ENCODE measurements at regions not wholly inside any gene's neighbourhood (a gene's known extent, or its start where the extent isn't known, plus 50 kb on each side); places are given as distances from the start of the nearest gene placed in this dataset.

GRCh38 chr3:146746190-146746589, 141.0 kb upstream of the PLSCR5 start (continued):
- TF ChIP-seq SIX5 (IDR thresholded peaks at IDR 0.05; ENCODE audit: low read depth, low read length, severe bottlenecking) (no peak), IRF3 (IDR thresholded peaks at IDR 0.05) (no peak), E2F4 (IDR thresholded peaks at IDR 0.05; ENCODE audit: low read depth, low read length) (no peak), SP1 (IDR thresholded peaks at IDR 0.05; ENCODE audit: low read depth, low read length) (no peak), SMAD1 (IDR thresholded peaks at IDR 0.05; ENCODE audit: low read depth, partially characterized antibody) (no peak), ZNF622 (IDR thresholded peaks at IDR 0.05) (no peak), CREM (IDR thresholded peaks at IDR 0.05; ENCODE audit: low read depth) (no peak), PAX5 (IDR thresholded peaks at IDR 0.05; ENCODE audit: borderline replicate concordance, low read depth, low read length) (no peak), KDM1A (IDR thresholded peaks at IDR 0.05; ENCODE audit: borderline replicate concordance) (no peak), KLF5 (IDR thresholded peaks at IDR 0.05; ENCODE audit: partially characterized antibody) (no peak)
- TF ChIP-seq, protein P1, sequence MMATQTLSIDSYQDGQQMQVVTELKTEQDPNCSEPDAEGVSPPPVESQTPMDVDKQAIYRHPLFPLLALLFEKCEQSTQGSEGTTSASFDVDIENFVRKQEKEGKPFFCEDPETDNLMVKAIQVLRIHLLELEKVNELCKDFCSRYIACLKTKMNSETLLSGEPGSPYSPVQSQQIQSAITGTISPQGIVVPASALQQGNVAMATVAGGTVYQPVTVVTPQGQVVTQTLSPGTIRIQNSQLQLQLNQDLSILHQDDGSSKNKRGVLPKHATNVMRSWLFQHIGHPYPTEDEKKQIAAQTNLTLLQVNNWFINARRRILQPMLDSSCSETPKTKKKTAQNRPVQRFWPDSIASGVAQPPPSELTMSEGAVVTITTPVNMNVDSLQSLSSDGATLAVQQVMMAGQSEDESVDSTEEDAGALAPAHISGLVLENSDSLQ (IDR thresholded peaks at IDR 0.05), result no peak

DNA sequence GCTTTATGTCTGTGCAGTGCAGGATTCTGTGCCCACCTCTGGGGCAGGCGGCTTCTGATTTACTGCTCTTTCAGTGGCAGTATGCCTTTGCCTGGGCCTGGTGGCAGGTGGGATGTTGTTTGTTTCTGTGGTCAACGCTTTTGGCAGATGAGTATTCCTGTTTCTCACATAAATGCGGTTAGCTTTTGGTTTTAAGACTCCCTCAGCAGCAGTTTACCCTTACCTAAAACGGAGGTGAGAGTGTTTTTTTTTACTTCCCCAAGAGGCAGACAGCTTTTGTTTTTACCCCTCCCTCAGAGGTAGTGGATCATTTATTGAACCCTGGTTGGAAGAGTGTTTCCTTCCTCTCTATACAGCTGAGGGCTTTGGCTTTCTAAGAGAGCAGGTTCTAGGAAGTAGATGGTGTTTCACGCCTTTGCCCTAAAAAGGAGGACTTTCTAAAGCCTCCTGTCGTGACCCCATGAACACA, 134.1 kb upstream of the PLSCR5 start:
- ATAC-seq (peak; percentile 67), DNase-seq (ENCODE audit: low read depth, low spot score) (no peak), FAIRE-seq (no peak)
- Histone ChIP-seq H3K4me3 (no peak overlapping the region), H3K9ac (ENCODE audit: control insufficient read depth, insufficient read depth, low read length) (no peak overlapping the region), H3K4me2 (ENCODE audit: control insufficient read depth, insufficient read depth) (no peak overlapping the region), H3K4me1 (ENCODE audit: control insufficient read depth, insufficient read depth, low read length) (no peaks in the 10 kb centered on the region), H3K36me3 (ENCODE audit: control insufficient read depth in 2 of 2, insufficient read depth in 2 of 2, low read length in 1 of 2) (no peaks in the 10 kb centered on the region), H3K9me3 (replicated peaks; ENCODE audit: control insufficient read depth, insufficient read depth, low read length) (no peaks in the 10 kb centered on the region), H3K79me2 (ENCODE audit: control insufficient read depth, insufficient read depth, low read length) (no peaks in the 10 kb centered on the region), H2AFZ (ENCODE audit: control insufficient read depth, low read depth, low read length) (no peak overlapping the region), H3K27ac (ENCODE audit: control insufficient read depth, insufficient read depth) (no peak overlapping the region), H4K20me1 (ENCODE audit: control insufficient read depth, insufficient read depth) (no peaks in the 10 kb centered on the region), H3K27me3 (replicated peaks in 1 of 2; ENCODE audit: control insufficient read depth in 2 of 2, insufficient read depth in 2 of 2, low read length in 1 of 2) (no peaks in the 10 kb centered on the region)
- RAD21 ChIA-PET (ENCODE audit: unreplicated experiment), result no interaction called here
- in situ Hi-C loops (cut with MboI) (no loop called here), intact Hi-C loops (cut with micrococcal nuclease; ENCODE audit: unreplicated experiment) (no loop called here)
- no TSS peak for BruUV-seq (replicated peaks)
- TF ChIP-seq YY1 (IDR thresholded peaks at IDR 0.05; ENCODE audit: low read depth, low read length) (no peak), ATF7 (IDR thresholded peaks at IDR 0.05; ENCODE audit: low read depth) (no peak)
- POLR2A ChIA-PET, result no interaction called here
- 8% methylated on average over 6 of the region's 6 CpGs for WGBS (ENCODE audit: insufficient coverage, insufficient replicate concordance, low lambda C conversion rate, missing lambda C conversion rate)
- SMC1A ChIA-PET (ENCODE audit: uncharacterized antibody, unreplicated experiment), result no interaction called here
- CTCF ChIA-PET, result no interaction called here
